Suprapubic skin (tissue), 4 donors: ENCODE measurements at regions not wholly inside any gene's neighbourhood (a gene's known extent, or its start where the extent isn't known, plus 50 kb on each side); places are given as distances from the start of the nearest gene placed in this dataset.

Source experiments
- DNase-seq, 2 donors: peaks; one replicate each; pipeline ENCODE4 v3.0.0-alpha.2; 2019; ENCODE audit warnings: low spot score in 2 of 2
- H3K27ac ChIP-seq: fragments of 200-600 bp; sonication (generic); one replicate; pipeline ENCODE4 v1.5.1; 2019
- H3K27me3 ChIP-seq: fragments of 200-600 bp; sonication (generic); one replicate; pipeline ENCODE4 v1.5.1; 2019
- H3K36me3 ChIP-seq: fragments of 200-600 bp; sonication (generic); one replicate; pipeline ENCODE4 v1.5.1; 2019
- H3K4me1 ChIP-seq: fragments of 200-600 bp; sonication (generic); one replicate; pipeline ENCODE4 v1.5.1; 2019
- H3K4me3 ChIP-seq: fragments of 200-600 bp; sonication (generic); one replicate; pipeline ENCODE4 v1.5.1; 2019; ENCODE audit warnings: mild to moderate bottlenecking
- H3K9me3 ChIP-seq: fragments of 200-600 bp; sonication (generic); one replicate; pipeline ENCODE4 v1.5.1; 2019
- CTCF ChIP-seq, 2 donors: fragments of 200-600 bp in 1 of 2; fragments of 450-650 bp in 1 of 2; sonication (generic) in 1 of 2; IDR thresholded peaks; one replicate each; pipeline ENCODE4 v1.5.1; 2016 to 2019; ENCODE audit warnings: antibody characterized with exemption in 2 of 2, mild to moderate bottlenecking in 1 of 2, moderate library complexity in 1 of 2
- EP300 ChIP-seq: sonication (generic); formaldehyde crosslinking; IDR thresholded peaks from one replicate; pipeline ENCODE4 v1.6.1; 2017; ENCODE audit warnings: antibody characterized with exemption
- POLR2A ChIP-seq, 2 donors: fragments of 450-650 bp; IDR thresholded peaks; one replicate each; pipeline ENCODE4 v1.6.1; 2017; ENCODE audit warnings: antibody characterized with exemption in 2 of 2, mild to moderate bottlenecking in 2 of 2, moderate library complexity in 2 of 2
- POLR2AphosphoS5 ChIP-seq, 3 donors: sonication (generic); formaldehyde crosslinking; IDR thresholded peaks; one replicate each; pipeline ENCODE4 v1.6.1; 2017; ENCODE audit warnings: antibody characterized with exemption in 3 of 3
- WGBS: methylation state at CpG from one replicate; pipeline ENCODE4 v1.1.5; 2018; 5-methylcytosine and 5-hydroxymethylcytosine counted together

- no peaks in the 10 kb centered on the region for H3K4me1 ChIP-seq
- H3K4me3 ChIP-seq = no peak overlapping the region
- no peak for DNase-seq
- H3K27ac ChIP-seq = no peak overlapping the region
- no peaks in the 10 kb centered on the region for H3K27me3 ChIP-seq
- no peaks in the 10 kb centered on the region for H3K36me3 ChIP-seq
- no peaks in the 10 kb centered on the region for H3K9me3 ChIP-seq
- TF ChIP-seq CTCF (IDR thresholded peaks at IDR 0.05) (no peak), POLR2AphosphoS5 (IDR thresholded peaks at IDR 0.05) (no peak), EP300 (no peak), POLR2A (IDR thresholded peaks at IDR 0.05) (no peak)
- WGBS = 78% methylated on average over 6 of the region's 6 CpGs
These were observed 105.1 kb downstream of the BMP4 start for GRCh38 chr14:53851394-53852090.

- H3K27ac ChIP-seq = no peak overlapping the region
- H3K4me3 ChIP-seq = no peak overlapping the region
- H3K4me1 ChIP-seq = no peaks in the 10 kb centered on the region
- no peak for DNase-seq
- WGBS = 36% methylated on average over 4 of the region's 4 CpGs
- no peaks in the 10 kb centered on the region for H3K9me3 ChIP-seq
- no peaks in the 10 kb centered on the region for H3K27me3 ChIP-seq
- H3K36me3 ChIP-seq = no peaks in the 10 kb centered on the region
- TF ChIP-seq POLR2A (IDR thresholded peaks at IDR 0.05) = no peak
- TF ChIP-seq EP300 = no peak
- no peak for TF ChIP-seq POLR2AphosphoS5 (IDR thresholded peaks at IDR 0.05)
- no peak for TF ChIP-seq CTCF (IDR thresholded peaks at IDR 0.05)
These were observed 105.8 kb downstream of the BMP4 start for GRCh38 chr14:53850714-53851296.

- 89% methylated on average over 6 of the region's 6 CpGs for WGBS
- Histone ChIP-seq H3K27ac (no peak overlapping the region), H3K27me3 (no peaks in the 10 kb centered on the region), H3K36me3 (no peaks in the 10 kb centered on the region), H3K4me3 (no peak overlapping the region), H3K9me3 (no peaks in the 10 kb centered on the region), H3K4me1 (no peaks in the 10 kb centered on the region)
- no peak for TF ChIP-seq CTCF (IDR thresholded peaks at IDR 0.05)
- no peak for TF ChIP-seq POLR2AphosphoS5 (IDR thresholded peaks at IDR 0.05)
- TF ChIP-seq EP300 = no peak
- TF ChIP-seq POLR2A (IDR thresholded peaks at IDR 0.05) = no peak
- DNase-seq = no peak
These were observed 107.1 kb downstream of the BMP4 start for GRCh38 chr14:53849549-53849948.

GRCh38 chr14:53848854-53849253 lies 107.8 kb downstream of the BMP4 start:
- Histone ChIP-seq H3K9me3 (no peaks in the 10 kb centered on the region), H3K27me3 (no peaks in the 10 kb centered on the region), H3K27ac (no peak overlapping the region), H3K36me3 (no peaks in the 10 kb centered on the region), H3K4me3 (no peak overlapping the region), H3K4me1 (no peaks in the 10 kb centered on the region)
- 59% methylated on average over 5 of the region's 5 CpGs for WGBS
- DNase-seq = no peak
- TF ChIP-seq CTCF (IDR thresholded peaks at IDR 0.05) (no peak), POLR2AphosphoS5 (IDR thresholded peaks at IDR 0.05) (no peak), POLR2A (IDR thresholded peaks at IDR 0.05) (no peak), EP300 (no peak)

- 84% methylated on average over 7 of the region's 7 CpGs for WGBS
- Histone ChIP-seq H3K9me3 (no peaks in the 10 kb centered on the region), H3K4me3 (no peak overlapping the region), H3K4me1 (no peaks in the 10 kb centered on the region), H3K27me3 (no peaks in the 10 kb centered on the region), H3K36me3 (no peaks in the 10 kb centered on the region), H3K27ac (no peak overlapping the region)
- TF ChIP-seq EP300 = no peak
- TF ChIP-seq POLR2A (IDR thresholded peaks at IDR 0.05) = no peak
- no peak for TF ChIP-seq POLR2AphosphoS5 (IDR thresholded peaks at IDR 0.05)
- TF ChIP-seq CTCF (IDR thresholded peaks at IDR 0.05) = no peak
- no peak for DNase-seq
These were observed 108.7 kb downstream of the BMP4 start for GRCh38 chr14:53847881-53848280.
